NB4 (cell line): ENCODE measurements at regions not wholly inside any gene's neighbourhood (a gene's known extent, or its start where the extent isn't known, plus 50 kb on each side); places are given as distances from the start of the nearest gene placed in this dataset.

ENCODE experiments used
- DNase-seq: peaks from one replicate; pipeline ENCODE4 v3.0.0; 2010; ENCODE audit warnings: low read depth
- H3K4me3 ChIP-seq: one replicate; pipeline ENCODE4 v1.5.1; 2011; ENCODE audit warnings: mild to moderate bottlenecking, low read depth, low read length, moderate library complexity
- MYC ChIP-seq: IDR thresholded peaks from 2 replicates; pipeline ENCODE4 v1.6.1; 2011; ENCODE audit warnings: low read depth, low read length
- POLR2A ChIP-seq: IDR thresholded peaks from 2 replicates; pipeline ENCODE4 v1.6.1; 2011; ENCODE audit warnings: mild to moderate bottlenecking; ENCODE audit not compliant: insufficient read length; ENCODE audit errors: extremely low read depth
- TF ChIP-seq, protein P1 (sequence below): IDR thresholded peaks from one replicate; pipeline ENCODE4 v1.5.1; 2012; ENCODE audit warnings: low read depth, low read length
- TF ChIP-seq, protein P2 (sequence below): IDR thresholded peaks from 2 replicates; pipeline ENCODE4 v1.6.1; 2011; ENCODE audit warnings: low read depth, low read length

- TF ChIP-seq, protein P1, sequence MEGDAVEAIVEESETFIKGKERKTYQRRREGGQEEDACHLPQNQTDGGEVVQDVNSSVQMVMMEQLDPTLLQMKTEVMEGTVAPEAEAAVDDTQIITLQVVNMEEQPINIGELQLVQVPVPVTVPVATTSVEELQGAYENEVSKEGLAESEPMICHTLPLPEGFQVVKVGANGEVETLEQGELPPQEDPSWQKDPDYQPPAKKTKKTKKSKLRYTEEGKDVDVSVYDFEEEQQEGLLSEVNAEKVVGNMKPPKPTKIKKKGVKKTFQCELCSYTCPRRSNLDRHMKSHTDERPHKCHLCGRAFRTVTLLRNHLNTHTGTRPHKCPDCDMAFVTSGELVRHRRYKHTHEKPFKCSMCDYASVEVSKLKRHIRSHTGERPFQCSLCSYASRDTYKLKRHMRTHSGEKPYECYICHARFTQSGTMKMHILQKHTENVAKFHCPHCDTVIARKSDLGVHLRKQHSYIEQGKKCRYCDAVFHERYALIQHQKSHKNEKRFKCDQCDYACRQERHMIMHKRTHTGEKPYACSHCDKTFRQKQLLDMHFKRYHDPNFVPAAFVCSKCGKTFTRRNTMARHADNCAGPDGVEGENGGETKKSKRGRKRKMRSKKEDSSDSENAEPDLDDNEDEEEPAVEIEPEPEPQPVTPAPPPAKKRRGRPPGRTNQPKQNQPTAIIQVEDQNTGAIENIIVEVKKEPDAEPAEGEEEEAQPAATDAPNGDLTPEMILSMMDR: no peak
- TF ChIP-seq POLR2A (no peak), MYC (no peak)
- TF ChIP-seq, protein P2, sequence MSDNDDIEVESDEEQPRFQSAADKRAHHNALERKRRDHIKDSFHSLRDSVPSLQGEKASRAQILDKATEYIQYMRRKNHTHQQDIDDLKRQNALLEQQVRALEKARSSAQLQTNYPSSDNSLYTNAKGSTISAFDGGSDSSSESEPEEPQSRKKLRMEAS: no peak
- no peak overlapping the region for H3K4me3 ChIP-seq
- no peak for DNase-seq
These were observed 862.2 kb upstream of the C9orf72 start for GRCh38 chr9:28435456-28435855.

DNA sequence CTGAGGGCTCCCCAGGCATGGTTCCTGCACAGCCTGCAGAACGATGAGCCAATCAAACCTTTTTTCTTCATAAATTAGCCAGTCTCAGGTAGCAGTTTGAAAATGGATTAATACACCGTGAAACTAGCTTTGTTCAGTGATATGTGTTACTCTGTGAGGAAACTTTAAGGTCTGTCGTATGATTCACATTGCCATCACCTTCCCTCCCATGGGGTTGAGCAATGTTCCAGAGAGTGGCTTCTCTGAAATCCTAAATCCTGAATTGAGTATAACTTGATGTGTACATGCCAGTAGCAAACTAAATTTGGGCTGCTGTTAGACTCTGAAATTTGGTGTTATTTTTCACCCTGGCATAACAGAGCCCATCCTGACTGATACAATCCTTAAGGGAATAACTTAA lies 866.4 kb upstream of the C9orf72 start:
- TF ChIP-seq, protein P2: no peak
- TF ChIP-seq POLR2A (no peak), MYC (no peak)
- TF ChIP-seq, protein P1: no peak
- no peak overlapping the region for H3K4me3 ChIP-seq
- DNase-seq: no peak

DNA sequence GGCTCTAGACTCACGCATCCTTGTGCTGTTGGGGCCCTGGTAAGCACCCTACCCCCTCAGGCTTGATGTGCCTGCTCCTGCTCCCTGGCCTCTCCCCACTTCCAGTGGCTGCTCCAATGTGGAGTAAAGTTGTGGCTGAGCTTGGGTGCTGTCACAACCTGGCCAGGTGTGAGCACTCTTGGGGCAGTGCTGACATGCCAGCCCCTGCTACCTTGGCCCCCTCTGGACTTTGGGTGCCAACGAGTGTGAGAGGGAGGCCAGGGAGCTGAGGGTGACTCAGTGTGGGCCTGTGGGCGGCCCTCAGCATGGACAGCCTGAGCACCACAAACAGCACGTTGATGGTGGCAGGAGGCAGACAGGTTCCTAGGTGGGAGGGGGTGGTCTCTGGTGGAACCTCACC lies 870.2 kb upstream of the C9orf72 start:
- TF ChIP-seq, protein P2: no peak
- TF ChIP-seq POLR2A (no peak), MYC (no peak)
- TF ChIP-seq, protein P1: no peak
- no peak for DNase-seq
- H3K4me3 ChIP-seq: no peak overlapping the region

GRCh38 chr9:28444637-28445036 lies 871.4 kb upstream of the C9orf72 start:
- no peak for DNase-seq

DNA sequence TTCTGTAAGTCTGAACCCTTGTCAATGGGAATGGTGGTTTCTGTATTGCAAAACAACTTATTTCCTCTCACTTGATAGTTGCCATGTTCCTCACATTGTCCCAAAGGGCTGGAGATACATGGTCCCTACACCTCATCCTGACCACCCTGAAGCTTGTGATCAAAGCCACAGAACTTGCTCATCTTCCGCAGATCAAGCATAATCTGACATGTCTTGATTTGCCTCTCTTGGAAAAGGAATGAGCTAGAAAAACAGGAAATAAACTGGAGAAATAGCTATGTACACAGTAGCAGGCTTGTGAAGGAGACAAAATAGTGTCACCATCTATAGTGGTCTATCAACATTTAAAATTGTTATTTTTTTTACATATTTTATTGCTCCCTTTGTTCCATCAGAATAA lies 871.9 kb upstream of the C9orf72 start:
- no peak overlapping the region for H3K4me3 ChIP-seq
- no peak for DNase-seq
- TF ChIP-seq MYC: no peak
- TF ChIP-seq, protein P1: no peak
- TF ChIP-seq, protein P2: no peak

More at GRCh38 chr9:28444637-28445036, 871.4 kb upstream of the C9orf72 start:
- TF ChIP-seq, protein P2: no peak
- TF ChIP-seq MYC (no peak), POLR2A (no peak)
- TF ChIP-seq, protein P1: no peak
- no peak overlapping the region for H3K4me3 ChIP-seq

GRCh38 chr9:28453918-28454317 lies 880.6 kb upstream of the C9orf72 start:
- TF ChIP-seq MYC: no peak
- TF ChIP-seq, protein P2: no peak
- TF ChIP-seq, protein P1: no peak
- TF ChIP-seq POLR2A: no peak
- H3K4me3 ChIP-seq: no peak overlapping the region
- no peak for DNase-seq
